ENCODE measurements at regions not wholly inside any gene's neighbourhood (a gene's known extent, or its start where the extent isn't known, plus 50 kb on each side); places are given as distances from the start of the nearest gene placed in this dataset.

GRCh38 chr13:38520041-38520440 is 166.8 kb upstream of the FREM2 start:
- DNase-seq: no peak

- DNase-seq: no peak
These were observed 159.7 kb upstream of the FREM2 start for GRCh38 chr13:38527140-38527539.

GRCh38 chr13:38528986-38529385 is 157.9 kb upstream of the FREM2 start:
- DNase-seq: no peak

- DNase-seq: no peak
These were observed 156.4 kb upstream of the FREM2 start for GRCh38 chr13:38530492-38530891.

GRCh38 chr13:38535261-38535660 is 151.6 kb upstream of the FREM2 start:
- no peak for DNase-seq

- DNase-seq: no peak
These were observed 149.8 kb upstream of the FREM2 start for GRCh38 chr13:38537051-38537450.

- DNase-seq: no peak
These were observed 148.5 kb upstream of the FREM2 start for GRCh38 chr13:38538422-38538821.

- no peak for DNase-seq
These were observed 147.2 kb upstream of the FREM2 start for GRCh38 chr13:38539632-38540031.

- DNase-seq: no peak
These were observed 144.3 kb upstream of the FREM2 start for GRCh38 chr13:38542601-38543000.

GRCh38 chr13:38543561-38543960 is 143.3 kb upstream of the FREM2 start:
- no peak for DNase-seq

- DNase-seq: no peak
These were observed 123.1 kb upstream of the FREM2 start for GRCh38 chr13:38563739-38564138.

- DNase-seq: no peak
These were observed 122.4 kb upstream of the FREM2 start for GRCh38 chr13:38564256-38565150.

- no peak for DNase-seq
These were observed 120.9 kb upstream of the FREM2 start for GRCh38 chr13:38566023-38566422.

- no peak for DNase-seq
These were observed 120.4 kb upstream of the FREM2 start for GRCh38 chr13:38566519-38566918.

GRCh38 chr13:38570706-38571105 is 116.2 kb upstream of the FREM2 start:
- no peak for DNase-seq

GRCh38 chr13:38575427-38575826 is 111.5 kb upstream of the FREM2 start:
- DNase-seq: no peak

- no peak for DNase-seq
These were observed 109.8 kb upstream of the FREM2 start for GRCh38 chr13:38577048-38577447.

GRCh38 chr13:38582133-38582532 is 104.7 kb upstream of the FREM2 start:
- DNase-seq: peak; percentile 25

- DNase-seq: no peak
These were observed 96.6 kb upstream of the FREM2 start for GRCh38 chr13:38590230-38590629.

GRCh38 chr13:38590796-38591507 is 95.9 kb upstream of the FREM2 start:
- DNase-seq: no peak

- no peak for DNase-seq
These were observed 84.6 kb upstream of the FREM2 start for GRCh38 chr13:38602266-38602665.

- no peak for DNase-seq
These were observed 80.0 kb upstream of the FREM2 start for GRCh38 chr13:38606699-38607535.

GRCh38 chr13:38617936-38618335 is 68.9 kb upstream of the FREM2 start:
- DNase-seq: no peak
